ENCODE measurements at regions not wholly inside any gene's neighbourhood (a gene's known extent, or its start where the extent isn't known, plus 50 kb on each side); places are given as distances from the start of the nearest gene placed in this dataset.

DNA sequence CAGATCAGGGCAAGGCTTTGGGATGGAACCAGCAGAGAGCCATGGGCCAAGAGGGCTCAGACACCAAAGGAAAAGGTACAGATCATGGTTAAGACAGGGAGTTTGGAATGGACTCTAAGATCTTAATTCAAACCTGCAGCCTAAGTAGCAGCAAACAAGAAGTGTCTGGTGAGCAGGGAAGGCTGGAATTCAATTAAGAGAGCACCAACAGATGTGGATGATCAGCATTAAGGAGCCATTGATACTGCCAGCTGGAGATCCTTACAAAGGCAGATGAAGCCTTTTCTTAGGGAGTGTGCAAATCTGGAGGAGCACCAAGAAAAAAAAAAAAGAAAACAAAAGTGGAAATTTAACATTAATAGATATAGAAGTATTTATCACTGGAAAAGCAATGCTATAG is 516.8 kb downstream of the RASEF start:
- no peak for DNase-seq (ENCODE audit: low spot score in 2 of 2)

DNA sequence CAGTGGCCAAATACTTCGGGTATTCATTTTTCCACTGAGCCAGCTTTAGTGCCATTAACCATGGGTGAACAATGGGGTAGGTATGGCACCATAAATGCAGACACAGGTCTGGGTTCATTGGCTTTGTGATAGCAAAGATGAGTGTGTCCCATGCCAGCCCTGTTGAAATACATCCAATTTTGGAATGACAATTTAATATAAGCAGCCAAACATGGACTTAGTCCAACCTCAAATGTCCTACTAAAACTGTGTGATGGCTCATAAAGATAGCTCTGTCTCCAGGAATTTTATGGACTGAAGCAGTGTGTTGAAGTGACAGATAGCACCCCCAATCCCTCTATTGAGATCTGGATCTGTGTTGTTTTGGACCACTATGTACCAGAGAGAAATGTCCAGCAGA is 514.9 kb downstream of the RASEF start:
- TF ChIP-seq, protein P1, sequence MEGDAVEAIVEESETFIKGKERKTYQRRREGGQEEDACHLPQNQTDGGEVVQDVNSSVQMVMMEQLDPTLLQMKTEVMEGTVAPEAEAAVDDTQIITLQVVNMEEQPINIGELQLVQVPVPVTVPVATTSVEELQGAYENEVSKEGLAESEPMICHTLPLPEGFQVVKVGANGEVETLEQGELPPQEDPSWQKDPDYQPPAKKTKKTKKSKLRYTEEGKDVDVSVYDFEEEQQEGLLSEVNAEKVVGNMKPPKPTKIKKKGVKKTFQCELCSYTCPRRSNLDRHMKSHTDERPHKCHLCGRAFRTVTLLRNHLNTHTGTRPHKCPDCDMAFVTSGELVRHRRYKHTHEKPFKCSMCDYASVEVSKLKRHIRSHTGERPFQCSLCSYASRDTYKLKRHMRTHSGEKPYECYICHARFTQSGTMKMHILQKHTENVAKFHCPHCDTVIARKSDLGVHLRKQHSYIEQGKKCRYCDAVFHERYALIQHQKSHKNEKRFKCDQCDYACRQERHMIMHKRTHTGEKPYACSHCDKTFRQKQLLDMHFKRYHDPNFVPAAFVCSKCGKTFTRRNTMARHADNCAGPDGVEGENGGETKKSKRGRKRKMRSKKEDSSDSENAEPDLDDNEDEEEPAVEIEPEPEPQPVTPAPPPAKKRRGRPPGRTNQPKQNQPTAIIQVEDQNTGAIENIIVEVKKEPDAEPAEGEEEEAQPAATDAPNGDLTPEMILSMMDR (IDR thresholded peaks at IDR 0.05): no peak
- TF ChIP-seq POLR2A (IDR thresholded peaks at IDR 0.05): no peak
- no peak for DNase-seq (ENCODE audit: low spot score in 2 of 2)
- no peak overlapping the region for H3K4me3 ChIP-seq (ENCODE audit: low read depth, poor library complexity, severe bottlenecking)
- intact Hi-C loops (cut with DNase I; ENCODE audit: low total_unique reads): no loop called here
- WGBS, 2 donors: 66 to 83% methylated on average over 1 of the region's 1 CpG

More for the DNA sequence above, 516.8 kb downstream of the RASEF start:
- no peak overlapping the region for H3K4me3 ChIP-seq (ENCODE audit: low read depth, poor library complexity, severe bottlenecking)
- intact Hi-C loops (cut with DNase I; ENCODE audit: low total_unique reads): no loop called here
- TF ChIP-seq, protein P1 (IDR thresholded peaks at IDR 0.05): no peak
- TF ChIP-seq POLR2A (IDR thresholded peaks at IDR 0.05): no peak

DNA sequence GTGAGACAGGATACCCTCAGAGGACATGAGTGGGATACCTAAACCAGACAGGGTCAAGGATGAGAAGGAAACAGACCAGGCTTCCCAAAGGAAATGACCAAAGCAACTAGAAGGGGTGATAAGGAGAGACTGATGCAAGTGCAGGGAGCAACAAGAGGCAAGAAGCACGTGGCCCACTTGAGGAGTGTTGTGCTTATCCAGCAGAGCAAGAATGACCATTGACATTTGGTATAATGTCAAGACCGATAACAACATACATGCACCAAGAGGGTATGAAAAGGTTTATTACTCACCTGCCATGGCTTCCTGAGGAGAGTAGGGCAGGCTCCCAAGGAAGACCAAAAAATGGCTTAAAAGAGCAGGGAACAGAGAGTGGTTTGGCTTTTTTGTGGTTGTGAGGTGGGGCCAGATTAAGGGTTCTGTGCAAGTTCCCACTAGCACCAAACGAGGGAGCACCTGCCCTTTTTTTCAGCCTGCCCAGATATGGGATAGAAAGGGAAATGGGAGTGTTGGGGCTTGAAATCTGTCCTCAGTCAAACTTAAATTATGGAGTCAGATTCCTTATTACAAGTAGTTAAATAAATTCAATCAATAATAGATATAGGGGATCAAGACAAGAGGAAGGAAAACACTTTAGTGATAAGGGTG is 513.6 kb downstream of the RASEF start:
- intact Hi-C loops (cut with DNase I; ENCODE audit: low total_unique reads): no loop called here
- no peak overlapping the region for H3K4me3 ChIP-seq (ENCODE audit: low read depth, poor library complexity, severe bottlenecking)
- DNase-seq (ENCODE audit: low spot score in 2 of 2): no peak
- 69 to 78% methylated on average over 3 of the region's 3 CpGs for WGBS, 2 donors
- TF ChIP-seq POLR2A (IDR thresholded peaks at IDR 0.05): no peak
- TF ChIP-seq, protein P1 (IDR thresholded peaks at IDR 0.05): no peak

DNA sequence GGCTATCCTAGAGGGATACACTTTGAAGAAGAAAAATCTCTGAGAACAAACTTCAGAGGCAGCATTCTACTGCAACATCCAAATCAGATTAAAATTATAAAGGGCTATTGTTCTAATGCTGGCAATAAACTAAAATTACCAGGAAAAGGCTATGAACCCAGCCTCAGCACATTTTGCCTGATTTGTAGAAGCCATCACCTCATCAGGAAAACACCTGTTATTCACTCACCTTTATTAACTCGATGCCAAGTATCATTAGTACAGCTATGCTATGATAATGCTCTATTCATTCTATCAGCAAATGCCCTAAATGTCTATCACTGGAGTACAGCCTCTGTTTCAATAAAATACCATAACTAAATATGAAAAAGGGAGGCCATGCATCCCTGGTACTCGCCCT is 510.2 kb downstream of the RASEF start:
- no peak overlapping the region for H3K4me3 ChIP-seq (ENCODE audit: low read depth, poor library complexity, severe bottlenecking)
- intact Hi-C loops (cut with DNase I; ENCODE audit: low total_unique reads): no loop called here
- WGBS, 2 donors: 57 to 71% methylated on average over 2 of the region's 2 CpGs
- no peak for DNase-seq (ENCODE audit: low spot score in 2 of 2)
- TF ChIP-seq, protein P1 (IDR thresholded peaks at IDR 0.05): no peak
- no peak for TF ChIP-seq POLR2A (IDR thresholded peaks at IDR 0.05)

DNA sequence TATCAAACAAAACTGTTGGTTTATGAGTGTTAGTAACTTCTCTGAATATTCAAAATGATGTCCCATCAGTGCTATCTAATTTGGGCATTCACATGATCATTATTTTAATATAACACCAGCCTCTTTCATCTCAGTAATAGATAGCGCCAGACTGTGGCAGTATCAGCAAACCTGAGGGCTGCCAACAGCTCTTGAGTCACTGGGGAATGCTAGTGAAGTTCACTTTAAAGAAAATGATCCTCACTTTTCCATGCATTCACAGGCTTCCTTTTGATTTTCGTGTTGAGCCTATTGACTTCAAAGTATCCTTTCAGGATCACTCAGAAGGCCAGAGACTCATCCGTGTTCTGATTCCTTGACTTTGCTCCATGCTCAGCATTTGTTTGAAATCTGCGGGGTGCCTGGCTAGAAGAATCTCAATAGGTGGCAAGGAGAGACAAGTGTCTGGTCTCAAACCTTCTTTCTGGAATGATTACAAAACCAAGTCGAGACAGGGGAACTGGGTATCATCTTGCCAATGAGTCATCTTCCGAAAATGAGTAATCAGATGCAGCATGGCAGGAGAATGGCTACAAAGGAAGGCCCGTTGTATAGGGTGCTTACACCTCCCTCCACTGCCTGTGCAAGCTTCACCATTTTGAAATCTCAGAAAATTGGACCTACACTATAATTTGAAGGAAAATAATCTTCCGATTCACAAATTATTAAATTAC is 509.1 kb downstream of the RASEF start:
- intact Hi-C loops (cut with DNase I; ENCODE audit: low total_unique reads): no loop called here
- no peak for TF ChIP-seq POLR2A (IDR thresholded peaks at IDR 0.05)
- TF ChIP-seq, protein P1 (IDR thresholded peaks at IDR 0.05): no peak
- WGBS, 2 donors: 66 to 73% methylated on average over 8 of the region's 8 CpGs
- DNase-seq (ENCODE audit: low spot score in 2 of 2): no peak
- no peak overlapping the region for H3K4me3 ChIP-seq (ENCODE audit: low read depth, poor library complexity, severe bottlenecking)

All from lower leg skin (tissue), 4 donors.